ENCODE measurements at regions not wholly inside any gene's neighbourhood (a gene's known extent, or its start where the extent isn't known, plus 50 kb on each side); places are given as distances from the start of the nearest gene placed in this dataset.

GRCh38 chr20:63117151-63117550 is 98.8 kb downstream of the YTHDF1 start:
- no peaks in the 10 kb centered on the region for H3K36me3 ChIP-seq
- no peak for ATAC-seq
- TF ChIP-seq POLR2AphosphoS5 (IDR thresholded peaks at IDR 0.05) (no peak), EP300 (IDR thresholded peaks at IDR 0.05) (no peak), POLR2A (IDR thresholded peaks at IDR 0.05) (no peak)
- TF ChIP-seq, protein P1, sequence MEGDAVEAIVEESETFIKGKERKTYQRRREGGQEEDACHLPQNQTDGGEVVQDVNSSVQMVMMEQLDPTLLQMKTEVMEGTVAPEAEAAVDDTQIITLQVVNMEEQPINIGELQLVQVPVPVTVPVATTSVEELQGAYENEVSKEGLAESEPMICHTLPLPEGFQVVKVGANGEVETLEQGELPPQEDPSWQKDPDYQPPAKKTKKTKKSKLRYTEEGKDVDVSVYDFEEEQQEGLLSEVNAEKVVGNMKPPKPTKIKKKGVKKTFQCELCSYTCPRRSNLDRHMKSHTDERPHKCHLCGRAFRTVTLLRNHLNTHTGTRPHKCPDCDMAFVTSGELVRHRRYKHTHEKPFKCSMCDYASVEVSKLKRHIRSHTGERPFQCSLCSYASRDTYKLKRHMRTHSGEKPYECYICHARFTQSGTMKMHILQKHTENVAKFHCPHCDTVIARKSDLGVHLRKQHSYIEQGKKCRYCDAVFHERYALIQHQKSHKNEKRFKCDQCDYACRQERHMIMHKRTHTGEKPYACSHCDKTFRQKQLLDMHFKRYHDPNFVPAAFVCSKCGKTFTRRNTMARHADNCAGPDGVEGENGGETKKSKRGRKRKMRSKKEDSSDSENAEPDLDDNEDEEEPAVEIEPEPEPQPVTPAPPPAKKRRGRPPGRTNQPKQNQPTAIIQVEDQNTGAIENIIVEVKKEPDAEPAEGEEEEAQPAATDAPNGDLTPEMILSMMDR (IDR thresholded peaks at IDR 0.05) = no peak
- H3K9me3 ChIP-seq = peaks cover 0 to 5% (median 0%) of the 10 kb centered on the region in 3 donors
- H3K4me3 ChIP-seq = no peak overlapping the region
- 74% methylated on average over 3 of the region's 9 CpGs; no CpG with 5 or more reads in 1 of the 2 donors for WGBS, 2 donors (ENCODE audit: low coverage in 1 of 2)
- peaks cover 91% of the 10 kb centered on the region for H3K27me3 ChIP-seq
- H3K27ac ChIP-seq = no peak overlapping the region
- no peaks in the 10 kb centered on the region for H3K4me1 ChIP-seq

DNA sequence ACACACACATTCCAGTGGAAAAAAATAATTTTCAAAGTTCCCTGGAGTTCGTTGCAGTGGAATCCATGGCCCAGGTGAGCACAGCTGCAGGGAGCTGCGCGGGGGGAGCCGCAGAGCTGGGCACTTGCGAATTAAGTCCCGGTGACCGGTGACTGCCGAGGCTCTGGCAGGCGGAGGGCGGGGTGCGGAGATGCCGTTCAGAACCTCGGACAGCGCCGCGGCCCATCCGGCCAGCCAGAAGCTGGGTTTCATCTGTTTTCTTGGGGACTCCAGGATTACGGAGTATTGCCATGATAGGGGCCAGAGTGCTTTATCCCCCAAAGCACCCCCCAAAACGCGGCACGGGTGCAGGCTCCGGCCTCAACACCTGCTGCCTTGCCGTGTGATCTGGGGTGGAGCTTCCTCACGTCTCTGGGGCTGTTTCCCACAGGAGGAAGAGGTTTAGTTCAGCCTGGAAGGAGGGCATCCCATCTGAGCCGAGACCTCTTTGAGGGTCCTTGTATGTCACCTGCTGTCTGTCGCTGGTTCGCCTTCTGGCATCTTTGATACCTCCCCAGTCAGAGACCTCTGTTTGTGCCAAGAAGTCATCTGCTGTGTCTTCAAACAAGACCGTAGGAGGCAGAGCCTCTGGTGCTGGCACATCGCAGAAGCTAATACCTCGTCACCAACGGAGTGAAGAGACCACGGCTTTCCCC is 99.4 kb downstream of the YTHDF1 start:
- no peak for TF ChIP-seq POLR2A (IDR thresholded peaks at IDR 0.05)
- Histone ChIP-seq H3K27ac (no peak overlapping the region), H3K27me3 (peaks cover 86% of the 10 kb centered on the region), H3K4me3 (no peak overlapping the region), H3K9me3 (no peaks in the 10 kb centered on the region), H3K4me1 (no peaks in the 10 kb centered on the region), H3K36me3 (no peaks in the 10 kb centered on the region)
- ATAC-seq = no peak
- WGBS, 2 donors (ENCODE audit: low coverage in 1 of 2) = 0 to 32% methylated on average over 1 to 7 of the region's 32 CpGs

DNA sequence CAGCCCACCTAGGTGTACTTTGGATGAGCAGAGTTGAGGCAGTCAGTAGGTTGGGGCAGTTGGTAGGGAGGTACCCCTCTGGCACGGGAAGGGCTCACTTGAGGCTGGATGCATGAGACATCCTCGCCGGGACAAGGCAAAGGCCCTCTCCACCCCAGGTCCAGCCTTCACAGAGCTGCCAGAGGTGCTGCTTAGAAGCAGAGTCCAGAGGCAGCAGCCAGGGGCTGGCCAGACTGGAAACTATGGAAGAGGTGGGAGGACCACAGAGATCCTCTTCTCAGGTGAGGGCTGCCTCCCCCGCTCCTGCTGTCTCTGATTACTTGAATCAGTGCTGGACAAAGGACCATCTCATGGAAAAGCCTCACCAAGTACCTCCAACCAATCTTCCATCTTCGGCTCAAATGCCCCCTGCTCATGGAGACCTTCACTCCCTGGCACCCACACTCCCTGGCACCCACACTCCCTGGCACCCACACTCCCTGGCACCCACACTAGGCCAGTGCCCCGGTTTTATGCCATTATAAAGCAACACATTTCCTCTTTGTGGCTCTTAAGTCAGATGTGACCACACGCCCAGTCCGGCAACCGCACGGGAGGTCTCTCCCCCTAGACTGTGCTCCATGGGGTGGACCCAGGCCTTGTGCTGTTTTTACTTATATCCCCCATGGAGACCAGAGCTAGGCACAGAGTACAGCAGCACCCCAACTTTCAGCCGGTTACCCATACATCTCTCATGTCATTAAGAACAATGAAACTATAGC is 100.1 kb downstream of the YTHDF1 start:
- no peak for TF ChIP-seq POLR2A (IDR thresholded peaks at IDR 0.05)
- TF ChIP-seq POLR2AphosphoS5 (IDR thresholded peaks at IDR 0.05) = no peak
- TF ChIP-seq, protein P1 (IDR thresholded peaks at IDR 0.05) = no peak
- no peak for TF ChIP-seq EP300 (IDR thresholded peaks at IDR 0.05)
- Histone ChIP-seq H3K4me1 (no peaks in the 10 kb centered on the region), H3K36me3 (no peaks in the 10 kb centered on the region), H3K4me3 (no peak overlapping the region), H3K27ac (no peak overlapping the region), H3K27me3 (peaks cover 79% of the 10 kb centered on the region), H3K9me3 (peaks cover 0 to 6% (median 0%) of the 10 kb centered on the region in 3 donors)
- ATAC-seq = no peak
- 60% methylated on average over 1 of the region's 11 CpGs; no CpG with 5 or more reads in 1 of the 2 donors for WGBS, 2 donors (ENCODE audit: low coverage in 1 of 2)

DNA sequence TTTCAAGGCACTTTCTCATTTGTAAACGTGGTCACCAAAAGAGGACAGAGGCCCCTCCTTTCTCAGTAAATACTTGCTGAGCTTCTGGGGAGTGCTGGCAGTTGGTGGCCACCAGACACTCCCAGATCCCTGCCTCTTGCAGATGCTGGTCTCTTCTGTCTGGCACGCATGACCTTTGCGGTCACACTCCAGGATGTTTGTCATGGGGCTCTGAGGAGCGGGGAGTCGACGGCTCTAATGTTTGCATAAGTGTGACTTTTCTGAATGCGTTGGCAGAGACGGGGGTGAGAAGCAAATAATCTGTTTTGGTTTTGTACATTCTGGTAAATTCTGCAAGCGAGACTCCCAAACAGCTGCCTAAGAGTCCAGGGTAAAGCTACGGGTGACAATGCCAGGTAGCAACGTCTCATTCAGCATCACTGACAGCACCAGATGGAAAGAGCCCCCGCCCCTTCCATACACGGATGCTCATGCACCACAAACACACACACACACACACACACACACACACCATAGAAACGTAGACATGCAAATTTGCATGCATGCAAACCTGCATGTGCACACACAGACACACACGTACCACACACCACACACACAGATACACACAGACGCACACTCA is 101.1 kb downstream of the YTHDF1 start:
- Histone ChIP-seq H3K9me3 (peaks cover 0 to 8% (median 0%) of the 10 kb centered on the region in 3 donors), H3K36me3 (no peaks in the 10 kb centered on the region), H3K27me3 (peaks cover 68% of the 10 kb centered on the region), H3K27ac (no peak overlapping the region), H3K4me3 (no peak overlapping the region), H3K4me1 (no peaks in the 10 kb centered on the region)
- WGBS, 2 donors (ENCODE audit: low coverage in 1 of 2) = 60 to 67% methylated on average over 11 to 12 of the region's 16 CpGs
- TF ChIP-seq EP300 (IDR thresholded peaks at IDR 0.05) (no peak), POLR2A (IDR thresholded peaks at IDR 0.05) (no peak), POLR2AphosphoS5 (IDR thresholded peaks at IDR 0.05) (no peak)
- TF ChIP-seq, protein P1 (IDR thresholded peaks at IDR 0.05) = no peak
- ATAC-seq = no peak

- 45 to 66% methylated on average over 3 to 7 of the region's 22 CpGs for WGBS, 2 donors (ENCODE audit: low coverage in 1 of 2)
- H3K4me1 ChIP-seq = no peaks in the 10 kb centered on the region
- H3K27me3 ChIP-seq = peaks cover 62% of the 10 kb centered on the region
- H3K4me3 ChIP-seq = no peak overlapping the region
- H3K36me3 ChIP-seq = no peaks in the 10 kb centered on the region
- no peak overlapping the region for H3K27ac ChIP-seq
- TF ChIP-seq EP300 (IDR thresholded peaks at IDR 0.05) = no peak
- TF ChIP-seq POLR2AphosphoS5 (IDR thresholded peaks at IDR 0.05) = no peak
- TF ChIP-seq POLR2A (IDR thresholded peaks at IDR 0.05) = no peak
- TF ChIP-seq, protein P1 (IDR thresholded peaks at IDR 0.05) = no peak
- no peak for ATAC-seq
- peaks cover 0 to 8% (median 0%) of the 10 kb centered on the region in 3 donors for H3K9me3 ChIP-seq
These were observed 101.8 kb downstream of the YTHDF1 start for GRCh38 chr20:63114006-63114692.
